ENCODE measurements at regions not wholly inside any gene's neighbourhood (a gene's known extent, or its start where the extent isn't known, plus 50 kb on each side); places are given as distances from the start of the nearest gene placed in this dataset.

DNA sequence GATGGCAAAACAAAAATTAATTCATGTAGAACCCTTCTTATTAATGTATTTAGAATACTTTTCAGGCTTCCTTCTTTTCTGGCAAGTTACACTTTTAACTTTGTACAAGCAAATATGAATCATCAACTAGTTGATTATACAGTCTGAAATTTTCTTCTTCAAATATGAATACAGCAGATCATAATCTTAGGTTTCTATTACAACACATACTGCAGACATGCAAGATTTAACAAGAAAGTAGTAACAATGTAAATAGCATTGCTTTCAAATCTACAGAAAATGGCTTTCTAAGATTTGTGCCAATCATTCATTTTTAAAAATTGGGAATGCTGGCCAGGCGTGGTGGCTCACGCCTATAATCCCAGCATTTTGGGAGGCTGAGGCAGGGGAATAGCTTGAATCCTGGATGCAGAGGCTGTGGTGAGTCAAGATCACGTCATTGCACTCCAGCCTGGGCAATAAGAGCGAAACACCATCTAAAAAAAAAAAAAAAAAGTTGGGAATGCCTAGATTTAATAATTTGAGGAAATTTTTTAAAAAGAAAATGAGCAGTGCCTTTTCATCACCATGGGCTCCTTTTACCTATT lies 68.4 kb upstream of the DPYD start:
- H3K27ac Mint-ChIP-seq (ENCODE audit: unreplicated experiment), result no peak overlapping the region
- H3K4me3 Mint-ChIP-seq (ENCODE audit: unreplicated experiment), result no peak overlapping the region
- H3K9me3 Mint-ChIP-seq (ENCODE audit: unreplicated experiment), result no peaks in the 10 kb centered on the region
- peaks cover 8% of the 10 kb centered on the region for H3K4me1 Mint-ChIP-seq (ENCODE audit: unreplicated experiment)
- TF ChIP-seq, protein P1, sequence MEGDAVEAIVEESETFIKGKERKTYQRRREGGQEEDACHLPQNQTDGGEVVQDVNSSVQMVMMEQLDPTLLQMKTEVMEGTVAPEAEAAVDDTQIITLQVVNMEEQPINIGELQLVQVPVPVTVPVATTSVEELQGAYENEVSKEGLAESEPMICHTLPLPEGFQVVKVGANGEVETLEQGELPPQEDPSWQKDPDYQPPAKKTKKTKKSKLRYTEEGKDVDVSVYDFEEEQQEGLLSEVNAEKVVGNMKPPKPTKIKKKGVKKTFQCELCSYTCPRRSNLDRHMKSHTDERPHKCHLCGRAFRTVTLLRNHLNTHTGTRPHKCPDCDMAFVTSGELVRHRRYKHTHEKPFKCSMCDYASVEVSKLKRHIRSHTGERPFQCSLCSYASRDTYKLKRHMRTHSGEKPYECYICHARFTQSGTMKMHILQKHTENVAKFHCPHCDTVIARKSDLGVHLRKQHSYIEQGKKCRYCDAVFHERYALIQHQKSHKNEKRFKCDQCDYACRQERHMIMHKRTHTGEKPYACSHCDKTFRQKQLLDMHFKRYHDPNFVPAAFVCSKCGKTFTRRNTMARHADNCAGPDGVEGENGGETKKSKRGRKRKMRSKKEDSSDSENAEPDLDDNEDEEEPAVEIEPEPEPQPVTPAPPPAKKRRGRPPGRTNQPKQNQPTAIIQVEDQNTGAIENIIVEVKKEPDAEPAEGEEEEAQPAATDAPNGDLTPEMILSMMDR (IDR thresholded peaks at IDR 0.05; ENCODE audit: unreplicated experiment), result no peak
- H3K27me3 Mint-ChIP-seq (ENCODE audit: unreplicated experiment), result no peaks in the 10 kb centered on the region
- no peak for DNase-seq (ENCODE audit: low spot score)
- no peaks in the 10 kb centered on the region for H3K36me3 Mint-ChIP-seq (ENCODE audit: low read depth, unreplicated experiment)

DNA sequence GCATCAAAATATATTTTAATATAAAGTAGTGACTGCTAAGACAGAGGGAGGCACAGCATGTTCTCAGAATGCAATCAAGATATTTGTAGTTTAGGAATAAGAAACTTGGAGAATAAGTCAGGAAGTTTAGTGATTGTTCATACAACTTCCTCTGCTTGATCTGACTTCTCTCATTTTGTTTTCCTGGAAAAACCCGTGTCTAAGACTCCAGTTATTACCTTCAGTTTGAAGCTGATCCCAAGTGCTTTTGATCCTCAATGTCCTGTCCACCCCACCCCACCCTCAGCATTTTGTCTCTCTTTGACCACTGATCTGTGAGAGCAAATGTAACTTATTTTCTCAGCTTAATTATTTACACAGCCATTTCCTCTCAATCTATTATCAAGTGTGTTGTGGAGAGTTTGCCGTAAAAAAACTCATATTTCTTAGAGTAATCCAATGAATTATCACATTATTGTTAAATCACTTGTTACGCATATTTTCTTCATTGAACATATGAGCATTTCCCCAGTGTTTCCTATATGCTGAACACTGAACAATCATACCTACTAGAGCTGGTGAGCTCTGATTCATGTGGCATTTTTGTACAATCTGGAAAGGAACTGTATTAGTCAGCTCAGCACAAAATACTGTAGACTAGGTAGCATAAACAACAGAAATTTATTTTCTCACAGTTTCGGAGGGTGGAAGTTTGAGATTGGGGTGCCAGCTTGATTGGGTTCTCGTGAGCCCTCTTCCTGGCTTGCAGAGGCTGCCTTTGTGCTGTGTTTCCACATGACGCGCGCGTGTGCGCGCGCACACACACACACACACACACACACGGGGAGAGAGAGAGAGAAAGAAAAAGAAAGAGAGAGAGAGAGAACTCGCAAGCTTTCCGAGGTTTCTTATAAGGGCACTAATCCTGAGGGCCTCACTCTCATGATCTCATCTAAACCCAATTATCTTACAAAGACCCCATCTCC lies 65.5 kb upstream of the DPYD start:
- Mint-ChIP-seq H3K4me3 (ENCODE audit: unreplicated experiment) (no peak overlapping the region), H3K36me3 (ENCODE audit: low read depth, unreplicated experiment) (no peaks in the 10 kb centered on the region), H3K27me3 (ENCODE audit: unreplicated experiment) (no peaks in the 10 kb centered on the region), H3K27ac (ENCODE audit: unreplicated experiment) (no peak overlapping the region), H3K4me1 (ENCODE audit: unreplicated experiment) (peaks cover 4% of the 10 kb centered on the region), H3K9me3 (ENCODE audit: unreplicated experiment) (no peaks in the 10 kb centered on the region)
- no peak for DNase-seq (ENCODE audit: low spot score)
- TF ChIP-seq, protein P1 (IDR thresholded peaks at IDR 0.05; ENCODE audit: unreplicated experiment), result no peak

DNA sequence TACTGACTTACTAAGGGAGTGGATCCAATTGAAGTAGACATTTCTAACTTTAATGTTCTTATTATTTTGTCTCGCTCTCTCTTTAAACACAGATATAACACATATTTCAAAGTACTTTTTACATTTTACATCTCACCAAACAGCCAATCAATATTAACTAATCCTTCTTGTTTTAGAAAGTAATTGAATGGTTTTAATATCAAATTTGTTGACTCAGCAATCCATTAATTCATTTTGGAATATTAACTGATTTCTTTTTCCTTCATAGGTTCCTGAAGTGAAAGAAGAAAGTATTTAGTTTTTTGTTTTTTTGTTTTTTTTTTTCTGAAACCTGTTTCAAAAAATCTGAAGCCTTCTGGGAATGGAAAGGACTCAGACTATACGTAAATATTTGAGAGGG lies 62.3 kb upstream of the DPYD start:
- TF ChIP-seq, protein P1 (IDR thresholded peaks at IDR 0.05; ENCODE audit: unreplicated experiment), result no peak
- no peak overlapping the region for H3K4me3 Mint-ChIP-seq (ENCODE audit: unreplicated experiment)
- H3K27me3 Mint-ChIP-seq (ENCODE audit: unreplicated experiment), result no peaks in the 10 kb centered on the region
- no peak for DNase-seq (ENCODE audit: low spot score)
- no peaks in the 10 kb centered on the region for H3K9me3 Mint-ChIP-seq (ENCODE audit: unreplicated experiment)
- no peaks in the 10 kb centered on the region for H3K36me3 Mint-ChIP-seq (ENCODE audit: low read depth, unreplicated experiment)
- peaks cover 4% of the 10 kb centered on the region for H3K4me1 Mint-ChIP-seq (ENCODE audit: unreplicated experiment)
- H3K27ac Mint-ChIP-seq (ENCODE audit: unreplicated experiment), result no peak overlapping the region

DNA sequence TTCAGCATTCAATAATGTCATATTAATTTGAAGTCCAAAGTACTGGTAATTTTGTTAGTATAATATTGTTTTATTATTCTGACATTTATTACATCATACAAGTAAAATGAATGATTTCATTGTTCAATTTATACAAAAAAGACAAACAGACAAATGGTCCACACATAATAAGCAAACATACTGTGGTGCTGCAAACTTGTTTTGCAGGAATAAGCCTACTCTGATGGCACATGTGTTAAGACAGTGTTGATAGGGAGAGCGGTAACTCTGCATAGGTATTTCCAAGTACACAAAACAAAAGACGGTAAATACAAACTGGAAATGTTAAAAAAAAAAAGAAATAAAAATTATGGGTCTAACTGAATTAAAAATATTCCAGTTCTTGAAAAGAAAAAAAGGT lies 59.7 kb upstream of the DPYD start:
- H3K9me3 Mint-ChIP-seq (ENCODE audit: unreplicated experiment), result no peaks in the 10 kb centered on the region
- TF ChIP-seq, protein P1 (IDR thresholded peaks at IDR 0.05; ENCODE audit: unreplicated experiment), result no peak
- H3K4me1 Mint-ChIP-seq (ENCODE audit: unreplicated experiment), result no peaks in the 10 kb centered on the region
- no peak overlapping the region for H3K4me3 Mint-ChIP-seq (ENCODE audit: unreplicated experiment)
- H3K36me3 Mint-ChIP-seq (ENCODE audit: low read depth, unreplicated experiment), result no peaks in the 10 kb centered on the region
- no peaks in the 10 kb centered on the region for H3K27me3 Mint-ChIP-seq (ENCODE audit: unreplicated experiment)
- H3K27ac Mint-ChIP-seq (ENCODE audit: unreplicated experiment), result no peak overlapping the region
- DNase-seq (ENCODE audit: low spot score), result no peak

DNA sequence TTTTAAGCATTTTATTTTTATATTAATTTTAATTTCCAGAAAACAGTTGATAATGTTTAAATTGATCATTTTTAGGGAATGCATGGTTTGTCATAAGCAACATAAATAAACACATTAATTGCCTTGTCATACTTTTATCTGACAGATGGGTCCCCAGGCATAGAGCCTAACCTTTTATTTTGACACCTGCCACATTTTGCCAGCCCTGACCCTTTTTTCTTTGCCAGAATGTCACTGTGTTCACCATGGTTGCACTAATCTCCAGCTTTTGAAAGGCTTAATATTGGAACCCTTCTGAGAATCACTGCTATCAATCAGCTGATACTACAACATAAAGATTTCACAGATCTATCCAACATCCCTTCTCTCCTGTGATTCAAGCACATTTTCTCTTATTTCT lies 56.0 kb upstream of the DPYD start:
- no peaks in the 10 kb centered on the region for H3K36me3 Mint-ChIP-seq (ENCODE audit: low read depth, unreplicated experiment)
- H3K4me1 Mint-ChIP-seq (ENCODE audit: unreplicated experiment), result no peaks in the 10 kb centered on the region
- DNase-seq (ENCODE audit: low spot score), result no peak
- H3K9me3 Mint-ChIP-seq (ENCODE audit: unreplicated experiment), result no peaks in the 10 kb centered on the region
- H3K4me3 Mint-ChIP-seq (ENCODE audit: unreplicated experiment), result no peak overlapping the region
- no peak overlapping the region for H3K27ac Mint-ChIP-seq (ENCODE audit: unreplicated experiment)
- TF ChIP-seq, protein P1 (IDR thresholded peaks at IDR 0.05; ENCODE audit: unreplicated experiment), result no peak
- H3K27me3 Mint-ChIP-seq (ENCODE audit: unreplicated experiment), result no peaks in the 10 kb centered on the region

All from endothelial cell (in vitro differentiated cells).